HCT116 (cell line): ENCODE measurements at regions not wholly inside any gene's neighbourhood (a gene's known extent, or its start where the extent isn't known, plus 50 kb on each side); places are given as distances from the start of the nearest gene placed in this dataset.

Experiments
- ATAC-seq: fragments of 200-7000 bp; cut with Tn5 transposase; 2 replicates; pipeline ENCODE4 v1.9.1; 2020; ENCODE audit warnings: mild to moderate bottlenecking, moderate library complexity
- BruUV-seq: library from RNA; stranded (reverse); fragments of 400-500 nt; replicated peaks from 2 replicates; lab custom pipeline; 2021; lab: Mats Ljungman, UMichigan
- CTCF ChIA-PET: fragments of 300-600 bp; sonication (Branson Sonifier 250); formaldehyde crosslinking; loops from one replicate; lab custom pipeline; 2021; ENCODE audit warnings: antibody characterized with exemption; lab: Charles Lee
- POLR2A ChIA-PET: fragments of 300-600, 350-600 bp; sonication (Branson Sonifier 250); formaldehyde crosslinking; loops from one replicate; lab custom pipeline; 2021; ENCODE audit warnings: antibody characterized with exemption; lab: Charles Lee
- RAD21 ChIA-PET, 2 experiments: fragments of 300-600 bp; sonication (Branson Sonifier 250); formaldehyde crosslinking; loops; one replicate each; lab custom pipeline; 2023; ENCODE audit warnings: low total read pairs in 2 of 2; ENCODE audit not compliant: uncharacterized antibody in 2 of 2, unreplicated experiment in 2 of 2, low non-redundant PET in 1 of 2; lab: Charles Lee
- DNase-seq: peaks from one replicate; pipeline ENCODE4 v3.0.0-alpha.2; 2010; ENCODE audit warnings: low read depth, low spot score
- H2AFZ ChIP-seq: fragments of 200-600 bp; shearing (Covaris generic), sonication (generic); 2 replicates; pipeline ENCODE4 v1.6.1; 2017; ENCODE audit warnings: low read depth, mixed run types, mixed read lengths, antibody characterized with exemption, low read length; ENCODE audit not compliant: poor library complexity, severe bottlenecking
- H3K27ac ChIP-seq: 2 replicates; pipeline ENCODE4 v1.5.1; 2012; ENCODE audit warnings: low read depth, low read length
- H3K27me3 ChIP-seq: fragments of 200-600 bp; sonication (generic); 2 replicates; pipeline ENCODE4 v1.6.1; 2016; ENCODE audit warnings: mixed run types, low read length, mixed read lengths; ENCODE audit not compliant: insufficient read depth
- H3K36me3 ChIP-seq, 2 experiments: fragments of 200-500 bp in 1 of 2; fragments of 200-600 bp in 1 of 2; sonication (Bioruptor generic) in 1 of 2; sonication (generic) in 1 of 2; 2 replicates each; pipeline versions ENCODE4 v1.5.1 to v1.6.1; 2014 to 2016; ENCODE audit warnings: low read length in 2 of 2, inconsistent platforms in 1 of 2, mixed read lengths in 1 of 2, mixed run types in 1 of 2; ENCODE audit not compliant: insufficient read depth in 2 of 2, control insufficient read depth in 1 of 2
- H3K4me1 ChIP-seq, 2 experiments: fragments of 200-600 bp in 1 of 2; sonication (generic) in 1 of 2; 2 replicates each; pipeline versions ENCODE4 v1.5.1 to v1.6.1; 2012 to 2017; ENCODE audit warnings: low read length in 2 of 2, inconsistent platforms in 1 of 2, mild to moderate bottlenecking in 1 of 2, mixed read lengths in 1 of 2, mixed run types in 1 of 2, moderate library complexity in 1 of 2; ENCODE audit not compliant: insufficient read depth in 2 of 2, control insufficient read depth in 1 of 2
- H3K4me2 ChIP-seq: fragments of 200-600 bp; sonication (generic); 2 replicates; pipeline ENCODE4 v1.6.1; 2017; ENCODE audit warnings: mixed run types, low read length, mixed read lengths
- H3K4me3 ChIP-seq, 2 experiments: fragments of 200-600 bp in 1 of 2; sonication (generic) in 1 of 2; replicated peaks in 1 of 2; 2 replicates each; pipeline ENCODE4 v1.5.1; 2011 to 2016; ENCODE audit warnings: low read length in 2 of 2, control low read depth in 1 of 2, low read depth in 1 of 2, mild to moderate bottlenecking in 1 of 2, mixed read lengths in 1 of 2, mixed run types in 1 of 2
- H3K79me2 ChIP-seq: fragments of 200-600 bp; sonication (generic); 2 replicates; pipeline ENCODE4 v1.6.1; 2017; ENCODE audit warnings: mild to moderate bottlenecking, mixed run types, low read length, moderate library complexity, mixed read lengths; ENCODE audit not compliant: insufficient read depth
- H3K9ac ChIP-seq: fragments of 200-600 bp; sonication (generic); 2 replicates; pipeline ENCODE4 v1.6.1; 2016; ENCODE audit warnings: low read length, mixed read lengths
- H3K9me2 ChIP-seq: fragments of 200-600 bp; sonication (generic), shearing (Covaris generic); 2 replicates; pipeline ENCODE4 v1.6.1; 2017; ENCODE audit warnings: mixed run types, mild to moderate bottlenecking, moderate library complexity; ENCODE audit not compliant: insufficient read depth
- H3K9me3 ChIP-seq, 2 experiments: fragments of 200-500 bp in 1 of 2; fragments of 200-600 bp in 1 of 2; sonication (Bioruptor generic) in 1 of 2; sonication (generic) in 1 of 2; 2 replicates each; pipeline ENCODE4 v1.6.1; 2014 to 2017; ENCODE audit warnings: low read length in 2 of 2, mixed read lengths in 2 of 2, inconsistent platforms in 1 of 2, low read depth in 1 of 2, mild to moderate bottlenecking in 1 of 2, mixed run types in 1 of 2, moderate library complexity in 1 of 2; ENCODE audit not compliant: control insufficient read depth in 1 of 2, insufficient read depth in 1 of 2
- H4K20me1 ChIP-seq: fragments of 200-600 bp; sonication (generic), shearing (Covaris generic); 2 replicates; pipeline ENCODE4 v1.6.1; 2017; ENCODE audit warnings: mixed run types, mild to moderate bottlenecking, moderate library complexity; ENCODE audit not compliant: insufficient read depth
- CBX3 ChIP-seq: IDR thresholded peaks from 2 replicates; pipeline ENCODE4 v1.6.1; 2012; ENCODE audit warnings: low read depth
- CEBPB ChIP-seq: IDR thresholded peaks from 2 replicates; pipeline ENCODE4 v1.6.1; 2012; ENCODE audit warnings: low read depth
- CTCF ChIP-seq, 3 experiments: fragments of 200-600 bp in 1 of 3; sonication (generic) in 1 of 3; IDR thresholded peaks in 2 of 3; conservative IDR thresholded peaks in 1 of 3; 2 replicates each; pipeline ENCODE4 v1.5.1; 2012 to 2017; ENCODE audit warnings: low read depth in 2 of 3, low read length in 2 of 3, antibody characterized with exemption in 1 of 3, borderline replicate concordance in 1 of 3, control low read depth in 1 of 3, mild to moderate bottlenecking in 1 of 3, mixed read lengths in 1 of 3, mixed run types in 1 of 3, moderate library complexity in 1 of 3; ENCODE audit not compliant: insufficient read depth in 1 of 3
- EGR1 ChIP-seq: IDR thresholded peaks from 2 replicates; pipeline ENCODE4 v1.6.1; 2012; ENCODE audit warnings: low read depth
- ELF1 ChIP-seq: IDR thresholded peaks from 2 replicates; pipeline ENCODE4 v1.6.1; 2012; ENCODE audit warnings: low read depth, borderline replicate concordance
- EZH2 ChIP-seq: fragments of 200-600 bp; sonication (generic); IDR thresholded peaks from 2 replicates; pipeline ENCODE4 v1.6.1; 2017; ENCODE audit warnings: antibody characterized with exemption, mixed run types
- EZH2phosphoT487 ChIP-seq: fragments of 200-600 bp; IDR thresholded peaks from 2 replicates; pipeline ENCODE4 v1.6.1; 2018; ENCODE audit warnings: antibody characterized with exemption, borderline replicate concordance
- FOSL1 ChIP-seq: IDR thresholded peaks from 2 replicates; pipeline ENCODE4 v1.6.1; 2012; ENCODE audit warnings: low read depth
- JUND ChIP-seq: IDR thresholded peaks from 2 replicates; pipeline ENCODE4 v1.6.1; 2012
- REST ChIP-seq: IDR thresholded peaks from 2 replicates; pipeline ENCODE4 v1.6.1; 2012; ENCODE audit warnings: low read depth
- SIN3A ChIP-seq: IDR thresholded peaks from 2 replicates; pipeline ENCODE4 v1.6.1; 2012; ENCODE audit warnings: low read depth
- SP1 ChIP-seq: IDR thresholded peaks from 2 replicates; pipeline ENCODE4 v1.6.1; 2012; ENCODE audit warnings: low read depth
- YY1 ChIP-seq: IDR thresholded peaks from 2 replicates; pipeline ENCODE4 v1.6.1; 2011; ENCODE audit warnings: low read length, low read depth, moderate library complexity, mild to moderate bottlenecking; ENCODE audit not compliant: insufficient replicate concordance; ENCODE audit errors: extremely low read depth
- ZBTB33 ChIP-seq: IDR thresholded peaks from 2 replicates; pipeline ENCODE4 v1.6.1; 2011; ENCODE audit warnings: mild to moderate bottlenecking, low read length, moderate library complexity; ENCODE audit not compliant: insufficient replicate concordance; ENCODE audit errors: extremely low read depth
- ZFX ChIP-seq: fragments of 450-650 bp; IDR thresholded peaks from 2 replicates; pipeline ENCODE4 v1.6.1; 2017
- ZNF274 ChIP-seq: fragments of 200-500 bp; sonication (Bioruptor generic); IDR thresholded peaks from 2 replicates; pipeline ENCODE4 v1.6.1; 2014; ENCODE audit warnings: mild to moderate bottlenecking, low read depth, low read length, inconsistent platforms
- intact Hi-C: fragments of 100-400 bp; cut with micrococcal nuclease; formaldehyde crosslinking; loops from 2 replicates; pipeline ENCODE4 v1.10.0; 2022

- TF ChIP-seq ZBTB33 (no peak), SP1 (no peak)
- TF ChIP-seq, all 23 proteins: peak for 0
Observed at GRCh38 chr21:28310711-28311110, 682.0 kb downstream of the LTN1 start (continued).

- no peak for DNase-seq
- Histone ChIP-seq H3K9ac (no peak overlapping the region), H3K9me2 (no peaks in the 10 kb centered on the region), H3K4me2 (no peak overlapping the region), H4K20me1 (no peaks in the 10 kb centered on the region), H2AFZ (no peak overlapping the region), H3K27me3 (no peaks in the 10 kb centered on the region), H3K4me3 (no peak overlapping the region), H3K4me1 (no peaks in the 10 kb centered on the region), H3K9me3 (peaks cover 9 to 26% of the 10 kb centered on the region in 2 experiments; a peak in 3 of 4 replicates), H3K79me2 (no peaks in the 10 kb centered on the region), H3K36me3 (no peaks in the 10 kb centered on the region), H3K27ac (no peak overlapping the region)
- BruUV-seq = no TSS peak
- ChIA-PET CTCF (no interaction called here), POLR2A (no interaction called here), RAD21 (no interaction called here)
- intact Hi-C loops = no loop called here
- ATAC-seq = no peak
- TF ChIP-seq SIN3A (no peak), REST (no peak), JUND (no peak), EZH2phosphoT487 (no peak), ZNF274 (no peak), CTCF (IDR thresholded peaks at IDR 0.05 in 2 of 3, conservative IDR thresholded peaks at IDR 0.05 in 1 of 3; ENCODE audit: borderline replicate concordance in 1 of 3, insufficient read depth in 1 of 3, low read depth in 2 of 3, low read length in 2 of 3) (no peak), ZFX (no peak), CEBPB (no peak), CBX3 (no peak), FOSL1 (no peak), ELF1 (no peak), EZH2 (no peak), EGR1 (no peak), YY1 (no peak), ZBTB33 (no peak), SP1 (no peak)
Observed at GRCh38 chr21:28310171-28310685, 682.4 kb downstream of the LTN1 start.
